ENCODE measurements at regions not wholly inside any gene's neighbourhood (a gene's known extent, or its start where the extent isn't known, plus 50 kb on each side); places are given as distances from the start of the nearest gene placed in this dataset.

- TF ChIP-seq CTCF (IDR thresholded peaks at IDR 0.05) (no peak), MAX (IDR thresholded peaks at IDR 0.05) (no peak), POLR2AphosphoS2 (conservative IDR thresholded peaks at IDR 0.05; ENCODE audit: low read length) (no peak)
These were observed 77.3 kb upstream of the LARP1 start for GRCh38 chr5:154677921-154678320.

All from A549 (cell line).